Left lobe of liver (tissue), 2 donors: ENCODE measurements at regions not wholly inside any gene's neighbourhood (a gene's known extent, or its start where the extent isn't known, plus 50 kb on each side); places are given as distances from the start of the nearest gene placed in this dataset.

ENCODE experiments used
- ATAC-seq: fragments of 200-7000 bp; cut with Tn5 transposase; one replicate; pipeline ENCODE4 v1.9.1; 2020; ENCODE audit warnings: mild to moderate bottlenecking, moderate library complexity
- DNase-seq: peaks from one replicate; pipeline ENCODE4 v3.0.0-alpha.2; 2020; ENCODE audit warnings: low spot score
- donor health status: DM: no; HTN: no; CAD: no; lungs with moderate emphysema.
- donor health status: DM: no; HTN: yes; CAD: no.

- DNase-seq (no peak), ATAC-seq (no peak)
These were observed 650.8 kb downstream of the MCTP2 start for GRCh38 chr15:94882071-94882712.

GRCh38 chr15:94887391-94887790, 656.0 kb downstream of the MCTP2 start:
- DNase-seq: no peak
- no peak for ATAC-seq

- ATAC-seq (no peak), DNase-seq (no peak)
These were observed 657.8 kb downstream of the MCTP2 start for GRCh38 chr15:94889153-94889552.

GRCh38 chr15:94893091-94893490, 661.7 kb downstream of the MCTP2 start:
- DNase-seq: no peak
- no peak for ATAC-seq

GRCh38 chr15:94894056-94894455, 662.7 kb downstream of the MCTP2 start:
- no peak for DNase-seq
- ATAC-seq: no peak

GRCh38 chr15:94909510-94909909, 678.1 kb downstream of the MCTP2 start:
- ATAC-seq (no peak), DNase-seq (no peak)

- no peak for DNase-seq
- ATAC-seq: no peak
These were observed 678.8 kb downstream of the MCTP2 start for GRCh38 chr15:94910166-94910565.

- no peak for DNase-seq
- ATAC-seq: no peak
These were observed 681.4 kb downstream of the MCTP2 start for GRCh38 chr15:94912760-94913159.

- ATAC-seq (no peak), DNase-seq (no peak)
These were observed 685.7 kb downstream of the MCTP2 start for GRCh38 chr15:94917068-94917467.

GRCh38 chr15:94921936-94922335, 690.6 kb downstream of the MCTP2 start:
- no peak for ATAC-seq
- no peak for DNase-seq

GRCh38 chr15:94924057-94924456, 692.7 kb downstream of the MCTP2 start:
- ATAC-seq: no peak
- DNase-seq: no peak

- no peak for ATAC-seq
- no peak for DNase-seq
These were observed 693.7 kb downstream of the MCTP2 start for GRCh38 chr15:94924971-94925598.

- no peak for ATAC-seq
- DNase-seq: no peak
These were observed 694.3 kb downstream of the MCTP2 start for GRCh38 chr15:94925680-94926079.

- DNase-seq: no peak
- ATAC-seq: no peak
These were observed 695.6 kb downstream of the MCTP2 start for GRCh38 chr15:94927003-94927402.

GRCh38 chr15:94929282-94929681, 697.9 kb downstream of the MCTP2 start:
- ATAC-seq (no peak), DNase-seq (no peak)

GRCh38 chr15:94930441-94930840, 699.1 kb downstream of the MCTP2 start:
- ATAC-seq (no peak), DNase-seq (no peak)

GRCh38 chr15:94930960-94931359, 699.6 kb downstream of the MCTP2 start:
- DNase-seq: no peak
- ATAC-seq: no peak

GRCh38 chr15:94934440-94934839, 703.1 kb downstream of the MCTP2 start:
- no peak for ATAC-seq

GRCh38 chr15:94937242-94937641, 705.9 kb downstream of the MCTP2 start:
- ATAC-seq (no peak), DNase-seq (no peak)

More at GRCh38 chr15:94934440-94934839, 703.1 kb downstream of the MCTP2 start:
- no peak for DNase-seq

- DNase-seq: no peak
- no peak for ATAC-seq
These were observed 712.5 kb downstream of the MCTP2 start for GRCh38 chr15:94943888-94944287.

- no peak for ATAC-seq
- no peak for DNase-seq
These were observed 720.2 kb downstream of the MCTP2 start for GRCh38 chr15:94951538-94951937.

- no peak for ATAC-seq
These were observed 732.6 kb downstream of the MCTP2 start for GRCh38 chr15:94963953-94964352.

GRCh38 chr15:94965593-94965992, 734.2 kb downstream of the MCTP2 start:
- DNase-seq (no peak), ATAC-seq (no peak)

More at GRCh38 chr15:94963953-94964352, 732.6 kb downstream of the MCTP2 start:
- DNase-seq: no peak
